Thyroid gland (tissue), 4 donors: ENCODE measurements at regions not wholly inside any gene's neighbourhood (a gene's known extent, or its start where the extent isn't known, plus 50 kb on each side); places are given as distances from the start of the nearest gene placed in this dataset.

Experiments used
- POLR2A ChIP-seq, 2 donors: fragments of 450-650 bp; IDR thresholded peaks; one replicate each; pipeline ENCODE4 v1.6.1; 2017; ENCODE audit warnings: antibody characterized with exemption in 2 of 2, mild to moderate bottlenecking in 2 of 2, moderate library complexity in 1 of 2
- TF ChIP-seq, protein P1 (sequence below), 6 experiments: fragments of 200-600 bp in 3 of 6; fragments of 450-650 bp in 3 of 6; sonication (generic) in 3 of 6; IDR thresholded peaks; one replicate each; pipeline ENCODE4 v1.5.1; 2016 to 2019; ENCODE audit warnings: antibody characterized with exemption in 6 of 6, mild to moderate bottlenecking in 2 of 6, inconsistent platforms in 1 of 6, moderate library complexity in 1 of 6

DNA sequence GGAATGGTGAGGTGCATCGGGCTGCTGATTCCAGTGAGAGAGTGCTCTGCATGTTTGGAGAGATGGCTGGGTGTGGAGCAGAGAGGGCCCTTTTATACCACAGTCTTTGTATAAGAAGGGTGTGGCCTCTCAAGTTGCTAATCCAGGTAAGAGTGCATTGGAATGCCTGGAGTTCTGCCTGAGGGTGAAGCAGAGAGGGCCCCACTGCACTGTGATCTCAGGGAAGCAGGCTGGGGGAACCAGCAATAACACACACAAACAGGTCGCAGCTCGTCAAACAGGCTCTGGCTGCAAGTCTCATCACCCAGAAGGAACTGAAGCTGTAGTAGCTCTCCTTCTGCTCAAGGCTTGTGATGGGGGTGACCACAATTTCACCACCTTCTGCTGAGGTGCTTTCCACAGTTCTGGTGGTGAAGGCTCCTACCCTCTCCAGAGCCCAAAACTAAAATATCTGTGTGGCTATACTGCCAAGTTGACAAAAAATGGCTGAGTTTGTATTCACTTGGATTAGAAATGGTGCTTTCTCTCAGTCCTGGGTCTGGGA is 687.4 kb upstream of the HS3ST1 start:
- no peak for TF ChIP-seq POLR2A (IDR thresholded peaks at IDR 0.05)
- TF ChIP-seq, protein P1, sequence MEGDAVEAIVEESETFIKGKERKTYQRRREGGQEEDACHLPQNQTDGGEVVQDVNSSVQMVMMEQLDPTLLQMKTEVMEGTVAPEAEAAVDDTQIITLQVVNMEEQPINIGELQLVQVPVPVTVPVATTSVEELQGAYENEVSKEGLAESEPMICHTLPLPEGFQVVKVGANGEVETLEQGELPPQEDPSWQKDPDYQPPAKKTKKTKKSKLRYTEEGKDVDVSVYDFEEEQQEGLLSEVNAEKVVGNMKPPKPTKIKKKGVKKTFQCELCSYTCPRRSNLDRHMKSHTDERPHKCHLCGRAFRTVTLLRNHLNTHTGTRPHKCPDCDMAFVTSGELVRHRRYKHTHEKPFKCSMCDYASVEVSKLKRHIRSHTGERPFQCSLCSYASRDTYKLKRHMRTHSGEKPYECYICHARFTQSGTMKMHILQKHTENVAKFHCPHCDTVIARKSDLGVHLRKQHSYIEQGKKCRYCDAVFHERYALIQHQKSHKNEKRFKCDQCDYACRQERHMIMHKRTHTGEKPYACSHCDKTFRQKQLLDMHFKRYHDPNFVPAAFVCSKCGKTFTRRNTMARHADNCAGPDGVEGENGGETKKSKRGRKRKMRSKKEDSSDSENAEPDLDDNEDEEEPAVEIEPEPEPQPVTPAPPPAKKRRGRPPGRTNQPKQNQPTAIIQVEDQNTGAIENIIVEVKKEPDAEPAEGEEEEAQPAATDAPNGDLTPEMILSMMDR (IDR thresholded peaks at IDR 0.05) = no peak
